ENCODE measurements at regions not wholly inside any gene's neighbourhood (a gene's known extent, or its start where the extent isn't known, plus 50 kb on each side); places are given as distances from the start of the nearest gene placed in this dataset.

DNA sequence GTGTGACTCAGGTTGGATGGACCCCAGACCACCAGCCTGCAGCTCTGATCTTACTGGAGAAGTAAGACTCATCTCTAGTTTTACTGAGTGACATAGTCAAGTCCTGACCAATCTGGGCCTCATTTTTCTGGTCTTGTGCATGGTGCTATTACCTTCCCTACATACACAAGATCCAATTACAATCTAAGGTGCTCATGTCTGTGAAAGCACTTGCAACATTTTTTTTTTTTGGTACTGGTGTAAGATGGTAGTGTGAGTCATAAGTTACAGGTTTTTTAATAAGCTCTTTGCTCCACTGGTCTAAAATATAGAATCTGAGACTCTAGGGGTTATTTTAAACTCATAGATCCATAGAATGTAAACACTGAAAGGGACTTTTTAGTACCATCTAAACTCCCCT is 117.3 kb upstream of the EFEMP1 start:
- Histone ChIP-seq H3K79me1 (ENCODE audit: low read depth in 1 of 2, low read length in 2 of 2) (no peaks in the 10 kb centered on the region), H3K56ac (ENCODE audit: extremely low read depth, insufficient read depth, low read length) (no peak overlapping the region), H2AK5ac (ENCODE audit: low read depth, low read length) (no peak overlapping the region), H4K8ac (ENCODE audit: low read depth in 2 of 2, low read length in 2 of 2) (no peak overlapping the region), H3K14ac (replicated peaks; ENCODE audit: low read depth, low read length) (no peak overlapping the region), H4K5ac (ENCODE audit: low read depth, low read length) (no peak overlapping the region), H2AK9ac (replicated peaks; ENCODE audit: low read depth, low read length, poor library complexity) (no peak overlapping the region), H3K36me3 (ENCODE audit: control insufficient read depth, insufficient read depth, low read length) (no peaks in the 10 kb centered on the region), H2BK120ac (ENCODE audit: low read depth, low read length) (no peak overlapping the region), H2BK5ac (ENCODE audit: low read depth, low read length, poor library complexity, severe bottlenecking) (no peak overlapping the region), H3K27ac (ENCODE audit: insufficient read depth, low read length) (no peak overlapping the region), H3K9me3 (ENCODE audit: control insufficient read depth, insufficient read depth, low read length) (no peaks in the 10 kb centered on the region), H2AFZ (replicated peaks; ENCODE audit: low read length, poor library complexity) (no peak overlapping the region), H3K18ac (ENCODE audit: low read depth, low read length) (no peak overlapping the region), H3K9ac (ENCODE audit: low read depth, low read length) (no peak overlapping the region), H3K9me1 (ENCODE audit: insufficient read depth, low read length) (no peaks in the 10 kb centered on the region), H3K4me1 (ENCODE audit: control insufficient read depth, insufficient read depth, low read length) (no peaks in the 10 kb centered on the region), H3K27me3 (ENCODE audit: control insufficient read depth, insufficient read depth, low read length) (peaks cover 2% of the 10 kb centered on the region), H4K91ac (ENCODE audit: insufficient read depth, low read depth, low read length) (no peak overlapping the region), H3K4me2 (ENCODE audit: low read depth, low read length) (no peak overlapping the region), H2BK15ac (ENCODE audit: low read depth, low read length) (no peak overlapping the region), H3K4me3 (ENCODE audit: insufficient read depth, low read depth, low read length) (no peak overlapping the region), H3K4ac (ENCODE audit: low read depth, low read length) (no peak overlapping the region), H4K20me1 (ENCODE audit: insufficient read depth, low read length) (no peaks in the 10 kb centered on the region), H2BK20ac (ENCODE audit: low read depth, low read length) (no peak overlapping the region), H3K23ac (ENCODE audit: low read depth, low read length) (no peak overlapping the region)
- dilution Hi-C loops (cut with HindIII; ENCODE audit: low sequenced_read_pairs, unreplicated experiment) (no loop called here), intact Hi-C loops (cut with micrococcal nuclease) (no loop called here), in situ Hi-C loops (cut with MboI; ENCODE audit: low sequenced_read_pairs) (no loop called here)
- TF ChIP-seq MAZ (IDR thresholded peaks at IDR 0.05; ENCODE audit: borderline replicate concordance, low read depth, low read length) = no peak
- TF ChIP-seq RCOR1 (IDR thresholded peaks at IDR 0.05; ENCODE audit: insufficient replicate concordance, low read length) = no peak
- TF ChIP-seq CHD1 (IDR thresholded peaks at IDR 0.05; ENCODE audit: low read depth, low read length) = no peak
- no peak for TF ChIP-seq CTCF (conservative IDR thresholded peaks at IDR 0.05; ENCODE audit: low read depth, low read length)
- no peak for TF ChIP-seq NFE2L2 (IDR thresholded peaks at IDR 0.05; ENCODE audit: low read depth, low read length)
- TF ChIP-seq POLR2A (IDR thresholded peaks at IDR 0.05; ENCODE audit: low read depth, low read length) = no peak
- no peak for TF ChIP-seq BHLHE40 (IDR thresholded peaks at IDR 0.05; ENCODE audit: low read depth, low read length)
- TF ChIP-seq CEBPB (IDR thresholded peaks at IDR 0.05; ENCODE audit: low read depth, low read length) = no peak
- no peak for TF ChIP-seq USF2 (IDR thresholded peaks at IDR 0.05; ENCODE audit: low read depth, low read length)
- TF ChIP-seq FOS (IDR thresholded peaks at IDR 0.05; ENCODE audit: low read depth, low read length) = no peak
- ChIA-PET POLR2A (ENCODE audit: unreplicated experiment) (no interaction called here), CTCF (no interaction called here)
- BruUV-seq (replicated peaks) = no TSS peak
- DNase-seq (no peak), ATAC-seq (ENCODE audit: low read depth) (no peak)

All from IMR-90 (cell line).